Activated CD8-positive, alpha-beta memory T cell treated with anti-CD3 and anti-CD28 coated beads for 1 hour (primary cell): ENCODE measurements at regions not wholly inside any gene's neighbourhood (a gene's known extent, or its start where the extent isn't known, plus 50 kb on each side); places are given as distances from the start of the nearest gene placed in this dataset.

ENCODE experiments used
- DNase-seq, 2 donors: peaks; one replicate each; pipeline ENCODE4 v3.0.0-alpha.2; 2020; ENCODE audit warnings: low read depth in 1 of 2; ENCODE audit errors: extremely low read depth in 1 of 2

GRCh38 chr10:44042075-44042770 lies 342.7 kb downstream of the CXCL12 start:
- DNase-seq = no peak

GRCh38 chr10:44039599-44039998 lies 345.3 kb downstream of the CXCL12 start:
- DNase-seq = no peak

- DNase-seq = no peak
Measured at GRCh38 chr10:44036425-44036824, 348.5 kb downstream of the CXCL12 start.

- no peak for DNase-seq
Measured at GRCh38 chr10:44035474-44036197, 349.3 kb downstream of the CXCL12 start.

GRCh38 chr10:44034946-44035345 lies 350.0 kb downstream of the CXCL12 start:
- DNase-seq = no peak

- no peak for DNase-seq
Measured at GRCh38 chr10:44033008-44033407, 351.9 kb downstream of the CXCL12 start.

- no peak for DNase-seq
Measured at GRCh38 chr10:44032216-44032615, 352.7 kb downstream of the CXCL12 start.

- no peak for DNase-seq
Measured at GRCh38 chr10:44030738-44031137, 354.2 kb downstream of the CXCL12 start.

- DNase-seq = no peak
Measured at GRCh38 chr10:44030132-44030531, 354.8 kb downstream of the CXCL12 start.

GRCh38 chr10:44028384-44029137 lies 356.3 kb downstream of the CXCL12 start:
- DNase-seq = no peak

GRCh38 chr10:44024356-44025116 lies 360.4 kb downstream of the CXCL12 start:
- DNase-seq = no peak

- DNase-seq = no peak
Measured at GRCh38 chr10:44023517-44023916, 361.4 kb downstream of the CXCL12 start.

GRCh38 chr10:44022203-44022602 lies 362.7 kb downstream of the CXCL12 start:
- no peak for DNase-seq

- no peak for DNase-seq
Measured at GRCh38 chr10:44020322-44021111, 364.4 kb downstream of the CXCL12 start.

- no peak for DNase-seq
Measured at GRCh38 chr10:44017483-44018145, 367.3 kb downstream of the CXCL12 start.

- no peak for DNase-seq
Measured at GRCh38 chr10:44016589-44017482, 368.1 kb downstream of the CXCL12 start.

GRCh38 chr10:44015702-44016500 lies 367.2 kb upstream of the ZNF32 start:
- no peak for DNase-seq
